Esophagus squamous epithelium (tissue), 4 donors: ENCODE measurements at regions not wholly inside any gene's neighbourhood (a gene's known extent, or its start where the extent isn't known, plus 50 kb on each side); places are given as distances from the start of the nearest gene placed in this dataset.

Experiments
- POLR2A ChIP-seq, 4 donors: fragments of 450-650 bp; IDR thresholded peaks; one replicate each; pipeline ENCODE4 v1.6.1; 2017; ENCODE audit warnings: antibody characterized with exemption in 4 of 4, mild to moderate bottlenecking in 4 of 4, moderate library complexity in 3 of 4
- TF ChIP-seq, protein P1 (sequence below), 6 experiments: fragments of 450-650 bp in 4 of 6; fragments of 200-600 bp in 2 of 6; sonication (generic) in 2 of 6; IDR thresholded peaks; one replicate each; pipeline ENCODE4 v1.5.1; 2016 to 2019; ENCODE audit warnings: antibody characterized with exemption in 6 of 6, mild to moderate bottlenecking in 4 of 6, moderate library complexity in 4 of 6

GRCh38 chr13:69168436-69168835, 939.2 kb upstream of the ATXN8OS start:
- TF ChIP-seq, protein P1, sequence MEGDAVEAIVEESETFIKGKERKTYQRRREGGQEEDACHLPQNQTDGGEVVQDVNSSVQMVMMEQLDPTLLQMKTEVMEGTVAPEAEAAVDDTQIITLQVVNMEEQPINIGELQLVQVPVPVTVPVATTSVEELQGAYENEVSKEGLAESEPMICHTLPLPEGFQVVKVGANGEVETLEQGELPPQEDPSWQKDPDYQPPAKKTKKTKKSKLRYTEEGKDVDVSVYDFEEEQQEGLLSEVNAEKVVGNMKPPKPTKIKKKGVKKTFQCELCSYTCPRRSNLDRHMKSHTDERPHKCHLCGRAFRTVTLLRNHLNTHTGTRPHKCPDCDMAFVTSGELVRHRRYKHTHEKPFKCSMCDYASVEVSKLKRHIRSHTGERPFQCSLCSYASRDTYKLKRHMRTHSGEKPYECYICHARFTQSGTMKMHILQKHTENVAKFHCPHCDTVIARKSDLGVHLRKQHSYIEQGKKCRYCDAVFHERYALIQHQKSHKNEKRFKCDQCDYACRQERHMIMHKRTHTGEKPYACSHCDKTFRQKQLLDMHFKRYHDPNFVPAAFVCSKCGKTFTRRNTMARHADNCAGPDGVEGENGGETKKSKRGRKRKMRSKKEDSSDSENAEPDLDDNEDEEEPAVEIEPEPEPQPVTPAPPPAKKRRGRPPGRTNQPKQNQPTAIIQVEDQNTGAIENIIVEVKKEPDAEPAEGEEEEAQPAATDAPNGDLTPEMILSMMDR (IDR thresholded peaks at IDR 0.05) = no peak
- TF ChIP-seq POLR2A (IDR thresholded peaks at IDR 0.05) = no peak
